Transverse colon (tissue), 4 donors: ENCODE measurements at regions not wholly inside any gene's neighbourhood (a gene's known extent, or its start where the extent isn't known, plus 50 kb on each side); places are given as distances from the start of the nearest gene placed in this dataset.

ENCODE experiments used
- DNase-seq: peaks from one replicate; pipeline ENCODE4 v3.0.0-alpha.2; 2019
- H3K27ac ChIP-seq, 4 donors: fragments of 200-600 bp; sonication (generic); 2 replicates each; pipeline ENCODE4 v1.5.1; 2016 to 2018; ENCODE audit warnings: inconsistent platforms in 4 of 4
- H3K27me3 ChIP-seq: fragments of 200-600 bp; sonication (generic); 2 replicates; pipeline ENCODE4 v1.5.1; 2017; ENCODE audit warnings: inconsistent platforms
- H3K36me3 ChIP-seq, 4 donors: fragments of 200-600 bp; sonication (generic); 2 replicates each; pipeline ENCODE4 v1.5.1; 2017 to 2019; ENCODE audit warnings: inconsistent platforms in 4 of 4
- H3K4me1 ChIP-seq, 4 donors: fragments of 200-600 bp; sonication (generic); 2 replicates each; pipeline ENCODE4 v1.5.1; 2017 to 2020; ENCODE audit warnings: inconsistent platforms in 4 of 4
- H3K4me3 ChIP-seq, 4 donors: fragments of 200-600 bp; sonication (generic); 1 replicate in 1 of 4; 2 replicates in 3 of 4; pipeline versions ENCODE4 v1.5.1 to v1.6.1; 2017 to 2019; ENCODE audit warnings: inconsistent platforms in 4 of 4
- H3K9me3 ChIP-seq, 2 donors: fragments of 200-600 bp; sonication (generic); 2 replicates each; pipeline ENCODE4 v1.5.1; 2017 to 2019; ENCODE audit warnings: inconsistent platforms in 2 of 2
- CTCF ChIP-seq, 5 experiments: fragments of 200-600 bp in 3 of 5; fragments of 450-650 bp in 2 of 5; sonication (generic) in 3 of 5; IDR thresholded peaks; 1 replicate in 2 of 5; 2 replicates in 3 of 5; pipeline ENCODE4 v1.5.1; 2016 to 2017; ENCODE audit warnings: antibody characterized with exemption in 5 of 5, inconsistent platforms in 3 of 5, mild to moderate bottlenecking in 2 of 5, moderate library complexity in 1 of 5
- EP300 ChIP-seq: sonication (generic); formaldehyde crosslinking; IDR thresholded peaks from one replicate; pipeline ENCODE4 v1.6.1; 2017; ENCODE audit warnings: antibody characterized with exemption, low read depth
- POLR2A ChIP-seq: fragments of 450-650 bp; IDR thresholded peaks from one replicate; pipeline ENCODE4 v1.6.1; 2016; ENCODE audit warnings: antibody characterized with exemption, mild to moderate bottlenecking, moderate library complexity
- POLR2AphosphoS5 ChIP-seq, 3 donors: sonication (generic); formaldehyde crosslinking; IDR thresholded peaks; one replicate each; pipeline ENCODE4 v1.6.1; 2016; ENCODE audit warnings: antibody characterized with exemption in 3 of 3
- WGBS, 2 donors: methylation state at CpG; one replicate each; pipeline ENCODE4 v1.1.5; 2018; ENCODE audit warnings: low coverage in 1 of 2; 5-methylcytosine and 5-hydroxymethylcytosine counted together
- in situ Hi-C, 4 donors: fragments of 200-750 bp; cut with MboI; loops; one replicate each; pipeline versions ENCODE4 v1.15.0 to v1.15.1; 2017; ENCODE audit warnings: low sequenced_read_pairs in 3 of 4, low pct_ligation_motif_present in 1 of 4, low pct_unique_long_range_greater_than_20kb in 1 of 4
- intact Hi-C: fragments of 100-400 bp; cut with DNase I; formaldehyde crosslinking; loops from one replicate; pipeline ENCODE4 v1.15.1; 2023; ENCODE audit warnings: low total_unique reads

GRCh38 chr12:105713606-105714305 lies 383.3 kb downstream of the C12orf75 start:
- no peaks in the 10 kb centered on the region for H3K4me1 ChIP-seq
- intact Hi-C loops, result no loop called here
- DNase-seq, result no peak
- no peaks in the 10 kb centered on the region for H3K27me3 ChIP-seq
- no peak overlapping the region for H3K4me3 ChIP-seq
- no peaks in the 10 kb centered on the region for H3K9me3 ChIP-seq
- TF ChIP-seq POLR2A, result no peak
- TF ChIP-seq CTCF (IDR thresholded peaks at IDR 0.05), result no peak
- no peak for TF ChIP-seq EP300
- TF ChIP-seq POLR2AphosphoS5 (IDR thresholded peaks at IDR 0.05), result no peak
- 84 to 91% methylated on average over 3 to 4 of the region's 4 CpGs for WGBS, 2 donors
- no peak overlapping the region for H3K27ac ChIP-seq
- no peaks in the 10 kb centered on the region for H3K36me3 ChIP-seq
- in situ Hi-C loops, result loop anchor here in 3 of 4 donors (25.0 kb wide), 1 partner anchor 424 kb away; the partner anchor contains the start of gene NUAK1 (in 3 of the 3)

GRCh38 chr12:105716621-105717020 lies 386.1 kb downstream of the C12orf75 start:
- TF ChIP-seq POLR2AphosphoS5 (IDR thresholded peaks at IDR 0.05) (no peak), CTCF (IDR thresholded peaks at IDR 0.05) (no peak), EP300 (no peak), POLR2A (no peak)
- in situ Hi-C loops, result loop anchor here in 3 of 4 donors (25.0 kb wide), 1 partner anchor 421 kb away; the partner anchor contains the start of gene NUAK1 (in 3 of the 3)
- WGBS, 2 donors, result 43 to 71% methylated on average over 5 of the region's 5 CpGs
- Histone ChIP-seq H3K4me1 (no peaks in the 10 kb centered on the region), H3K27ac (no peak overlapping the region), H3K4me3 (no peak overlapping the region), H3K27me3 (no peaks in the 10 kb centered on the region), H3K36me3 (no peaks in the 10 kb centered on the region), H3K9me3 (no peaks in the 10 kb centered on the region)
- intact Hi-C loops, result no loop called here
- no peak for DNase-seq

- Histone ChIP-seq H3K4me3 (no peak overlapping the region), H3K36me3 (no peaks in the 10 kb centered on the region), H3K27me3 (no peaks in the 10 kb centered on the region), H3K9me3 (no peaks in the 10 kb centered on the region), H3K4me1 (no peaks in the 10 kb centered on the region), H3K27ac (no peak overlapping the region)
- intact Hi-C loops, result no loop called here
- TF ChIP-seq CTCF (IDR thresholded peaks at IDR 0.05) (no peak), POLR2AphosphoS5 (IDR thresholded peaks at IDR 0.05) (no peak), EP300 (no peak), POLR2A (no peak)
- no peak for DNase-seq
- in situ Hi-C loops, result loop anchor here in 3 of 4 donors (25.0 kb wide), 1 partner anchor 416 kb away; the partner anchor contains the start of gene NUAK1 (in 3 of the 3)
- WGBS, 2 donors, result 63 to 86% methylated on average over 4 to 5 of the region's 5 CpGs
Measured at GRCh38 chr12:105721051-105721825, 390.7 kb downstream of the C12orf75 start.

- in situ Hi-C loops (loop anchor here in 3 of 4 donors (25.0 kb wide), 1 partner anchor 415 kb away; the partner anchor contains the start of gene NUAK1 (in 3 of the 3)), intact Hi-C loops (no loop called here)
- H3K4me1 ChIP-seq, result no peaks in the 10 kb centered on the region
- no peak overlapping the region for H3K4me3 ChIP-seq
- H3K9me3 ChIP-seq, result no peaks in the 10 kb centered on the region
- no peaks in the 10 kb centered on the region for H3K36me3 ChIP-seq
- DNase-seq, result no peak
- TF ChIP-seq POLR2AphosphoS5 (IDR thresholded peaks at IDR 0.05), result no peak
- no peak for TF ChIP-seq CTCF (IDR thresholded peaks at IDR 0.05)
- TF ChIP-seq EP300, result no peak
- TF ChIP-seq POLR2A, result no peak
- no peaks in the 10 kb centered on the region for H3K27me3 ChIP-seq
- 60 to 72% methylated on average over 2 of the region's 2 CpGs for WGBS, 2 donors
- H3K27ac ChIP-seq, result no peak overlapping the region
Measured at GRCh38 chr12:105721891-105722290, 391.4 kb downstream of the C12orf75 start.
